GM13977 (cell line): ENCODE measurements at regions not wholly inside any gene's neighbourhood (a gene's known extent, or its start where the extent isn't known, plus 50 kb on each side); places are given as distances from the start of the nearest gene placed in this dataset.

Experiments used
- DNase-seq: peaks from one replicate; pipeline ENCODE4 v3.0.0; 2012; ENCODE audit warnings: low spot score
- in situ Hi-C: fragments of 300-500 bp; cut with MboI; formaldehyde crosslinking; loops from one replicate; pipeline ENCODE4 v1.12.0; 2022; ENCODE audit warnings: low sequenced_read_pairs, low pct_unique_long_range_greater_than_20kb, mixed read lengths, inconsistent platforms; ENCODE audit not compliant: unreplicated experiment
- TF ChIP-seq, protein P1 (sequence below): IDR thresholded peaks from 2 replicates; pipeline ENCODE4 v1.5.1; 2012; ENCODE audit warnings: mild to moderate bottlenecking, control low read depth; ENCODE audit not compliant: insufficient read depth; ENCODE audit errors: extremely low read depth, missing control alignments

DNA sequence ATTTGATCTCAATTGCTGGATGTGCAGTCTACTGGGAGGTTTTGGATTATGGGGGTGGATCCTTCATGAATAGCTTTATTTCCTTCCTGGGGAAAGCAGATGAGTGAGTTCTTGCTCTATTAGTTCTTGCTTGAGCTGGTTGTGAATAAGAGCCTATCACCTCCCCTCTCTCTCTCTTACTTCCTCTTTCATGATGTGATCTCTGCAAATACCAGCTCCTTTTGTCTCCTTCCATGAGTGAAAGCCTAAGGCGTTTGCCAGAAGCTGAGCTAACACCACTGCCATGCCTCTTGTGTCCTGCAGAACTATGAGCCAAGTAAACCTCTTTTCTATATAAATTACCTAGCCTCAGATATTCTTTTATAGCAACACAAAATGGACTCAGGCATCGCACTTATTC lies 302.7 kb downstream of the CCER1 start:
- in situ Hi-C loops = no loop called here
- TF ChIP-seq, protein P1, sequence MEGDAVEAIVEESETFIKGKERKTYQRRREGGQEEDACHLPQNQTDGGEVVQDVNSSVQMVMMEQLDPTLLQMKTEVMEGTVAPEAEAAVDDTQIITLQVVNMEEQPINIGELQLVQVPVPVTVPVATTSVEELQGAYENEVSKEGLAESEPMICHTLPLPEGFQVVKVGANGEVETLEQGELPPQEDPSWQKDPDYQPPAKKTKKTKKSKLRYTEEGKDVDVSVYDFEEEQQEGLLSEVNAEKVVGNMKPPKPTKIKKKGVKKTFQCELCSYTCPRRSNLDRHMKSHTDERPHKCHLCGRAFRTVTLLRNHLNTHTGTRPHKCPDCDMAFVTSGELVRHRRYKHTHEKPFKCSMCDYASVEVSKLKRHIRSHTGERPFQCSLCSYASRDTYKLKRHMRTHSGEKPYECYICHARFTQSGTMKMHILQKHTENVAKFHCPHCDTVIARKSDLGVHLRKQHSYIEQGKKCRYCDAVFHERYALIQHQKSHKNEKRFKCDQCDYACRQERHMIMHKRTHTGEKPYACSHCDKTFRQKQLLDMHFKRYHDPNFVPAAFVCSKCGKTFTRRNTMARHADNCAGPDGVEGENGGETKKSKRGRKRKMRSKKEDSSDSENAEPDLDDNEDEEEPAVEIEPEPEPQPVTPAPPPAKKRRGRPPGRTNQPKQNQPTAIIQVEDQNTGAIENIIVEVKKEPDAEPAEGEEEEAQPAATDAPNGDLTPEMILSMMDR = no peak
- DNase-seq = no peak

DNA sequence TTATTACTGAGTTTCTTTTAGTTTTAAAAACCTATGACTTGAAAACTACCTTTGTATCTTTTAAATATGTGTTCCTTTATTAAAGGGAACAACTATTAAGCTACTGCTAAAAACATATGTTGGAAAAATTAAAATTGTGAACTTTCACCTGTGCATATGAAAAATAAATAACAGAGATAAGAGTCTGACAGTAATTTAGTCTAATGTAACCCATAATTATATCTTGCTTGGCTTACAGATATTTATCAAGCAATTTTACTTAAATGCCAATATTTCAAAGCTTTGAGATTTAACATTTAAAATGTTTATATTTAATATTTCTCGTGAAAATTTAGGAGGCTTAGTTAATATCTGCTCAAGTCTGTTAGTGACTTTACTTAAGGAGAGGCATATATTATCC lies 309.8 kb downstream of the CCER1 start:
- in situ Hi-C loops = no loop called here
- no peak for DNase-seq
- TF ChIP-seq, protein P1 = no peak

DNA sequence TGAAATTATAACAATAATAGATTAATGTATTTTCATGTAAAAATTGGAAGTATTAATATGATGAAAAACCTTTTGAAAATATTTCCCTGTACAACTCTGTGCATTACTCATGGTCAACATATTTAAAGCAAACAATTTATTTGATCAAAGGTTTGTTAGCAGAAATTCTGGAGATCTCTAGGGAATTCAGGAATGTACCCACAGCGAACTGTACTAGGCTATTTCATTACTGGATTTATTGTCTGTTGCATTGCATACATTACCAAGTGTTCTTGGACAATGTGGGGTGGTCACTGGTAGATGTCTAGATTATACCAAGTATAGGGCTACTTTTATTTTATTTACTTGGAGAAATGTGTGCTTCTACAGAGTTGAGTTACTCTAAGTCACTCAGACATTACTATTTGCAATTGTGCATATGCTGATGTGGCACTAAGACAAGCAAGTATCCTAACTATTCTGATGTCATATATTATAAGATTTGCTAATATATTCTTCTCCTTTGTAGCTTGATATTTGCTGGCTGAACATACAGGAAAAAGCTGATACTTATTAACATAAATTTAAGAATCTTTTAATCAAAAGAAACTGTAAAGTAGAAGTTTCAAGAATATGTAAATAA lies 323.3 kb downstream of the CCER1 start:
- TF ChIP-seq, protein P1 = no peak
- in situ Hi-C loops = no loop called here
- no peak for DNase-seq

DNA sequence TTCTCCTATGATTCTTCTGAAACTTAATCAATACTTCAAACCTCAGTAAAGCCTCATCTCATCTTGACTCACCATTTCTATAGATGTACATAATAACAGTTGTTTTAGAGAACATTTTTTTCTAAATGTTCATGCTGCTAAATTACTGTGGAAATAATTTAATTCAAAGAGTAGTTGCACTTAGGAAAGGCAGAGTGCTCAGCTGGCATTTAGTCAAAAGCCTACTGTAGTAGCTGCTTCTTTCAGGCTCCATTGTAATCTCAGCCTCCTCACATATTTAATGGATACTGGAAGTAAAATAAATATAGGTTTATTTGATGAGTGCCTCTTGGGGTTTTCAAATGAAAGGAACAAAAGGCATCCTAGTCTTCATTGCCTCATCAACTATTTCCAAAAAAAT lies 325.0 kb downstream of the CCER1 start:
- TF ChIP-seq, protein P1 = no peak
- DNase-seq = no peak
- in situ Hi-C loops = no loop called here

DNA sequence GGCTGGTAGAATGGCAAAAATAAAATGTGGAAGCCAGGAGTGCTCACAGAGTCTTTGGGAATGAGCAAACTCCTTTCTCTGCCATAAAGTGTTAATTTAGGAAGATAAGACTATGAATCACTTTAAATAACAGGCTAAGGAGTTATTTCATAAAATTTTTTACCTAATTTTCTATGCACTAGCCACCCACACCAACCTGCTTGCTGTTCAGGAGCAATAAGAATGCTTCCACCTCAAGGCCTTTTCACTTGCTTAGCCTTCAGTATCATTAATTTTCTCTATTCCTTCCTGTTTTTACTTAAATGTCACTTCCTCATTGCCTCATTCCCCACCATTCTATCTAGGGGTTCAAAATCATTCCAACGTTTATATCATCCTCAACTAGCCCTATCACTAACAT lies 326.8 kb downstream of the CCER1 start:
- TF ChIP-seq, protein P1 = no peak
- in situ Hi-C loops = no loop called here
- DNase-seq = no peak

DNA sequence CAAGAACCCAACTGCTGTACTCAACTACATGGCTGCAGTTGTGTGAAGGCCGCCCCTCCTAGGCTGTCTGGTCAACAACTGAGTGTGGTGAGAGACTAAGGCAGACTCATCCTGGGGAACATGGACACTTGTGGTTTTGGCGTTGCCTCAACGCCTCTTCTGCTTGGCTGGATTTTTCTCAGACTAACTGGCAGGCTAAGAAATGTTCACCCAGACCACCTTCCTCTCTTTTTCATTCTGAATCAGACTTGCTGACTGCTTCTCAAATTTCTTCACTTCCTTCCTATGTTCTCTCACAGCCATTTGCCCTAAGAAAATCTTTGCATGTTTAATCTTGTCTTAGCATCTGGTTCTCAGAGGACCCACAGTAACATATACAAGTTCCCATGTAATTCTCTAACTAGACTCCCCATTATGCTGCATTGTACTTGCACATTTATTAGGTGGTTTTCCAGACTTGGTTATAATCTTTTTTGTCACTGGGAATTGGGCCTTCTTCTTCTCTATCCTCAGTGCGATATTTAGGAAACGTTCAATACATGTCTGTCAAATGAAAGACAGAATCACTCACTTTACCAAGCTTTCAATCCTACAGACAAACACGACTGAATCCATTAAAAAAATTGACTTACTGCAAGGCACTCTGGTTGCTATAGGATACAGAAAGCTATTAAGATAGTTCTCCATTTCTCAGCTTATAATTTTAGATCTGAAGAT lies 327.6 kb downstream of the CCER1 start:
- TF ChIP-seq, protein P1 = no peak
- DNase-seq = no peak
- in situ Hi-C loops = no loop called here
